ENCODE measurements at regions not wholly inside any gene's neighbourhood (a gene's known extent, or its start where the extent isn't known, plus 50 kb on each side); places are given as distances from the start of the nearest gene placed in this dataset.
"Not testable (repeated sequence)": the region's sequence is repeated elsewhere in the genome, so short reads cannot be mapped to it uniquely, and the experiment has no call there.

- DNase-seq = no peak
These were observed 278.4 kb upstream of the FIGN start for GRCh38 chr2:164014068-164014731.

DNA sequence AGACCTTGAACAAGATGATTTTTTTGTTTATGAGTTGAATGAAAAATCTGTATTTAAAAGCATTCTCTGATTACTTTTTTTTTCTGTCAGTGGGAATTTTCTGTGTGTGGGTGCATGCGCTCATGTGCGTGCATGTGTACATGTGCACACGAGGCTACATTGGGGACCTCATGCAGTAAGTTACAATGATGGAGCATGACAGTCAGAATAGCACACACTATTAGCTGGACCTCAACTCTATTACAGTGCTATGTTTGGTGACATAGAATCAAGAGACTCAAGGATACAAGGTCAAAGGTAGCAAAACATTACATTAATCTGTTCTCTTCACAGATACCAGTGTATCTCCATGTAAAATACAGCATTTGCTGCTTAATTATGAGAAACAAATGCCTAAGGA, 276.8 kb upstream of the FIGN start:
- no peak for DNase-seq

- peak; percentile 75 for DNase-seq
These were observed 274.0 kb upstream of the FIGN start for GRCh38 chr2:164009756-164010337.

- DNase-seq = no peak
These were observed 272.9 kb upstream of the FIGN start for GRCh38 chr2:164008752-164009151.

DNA sequence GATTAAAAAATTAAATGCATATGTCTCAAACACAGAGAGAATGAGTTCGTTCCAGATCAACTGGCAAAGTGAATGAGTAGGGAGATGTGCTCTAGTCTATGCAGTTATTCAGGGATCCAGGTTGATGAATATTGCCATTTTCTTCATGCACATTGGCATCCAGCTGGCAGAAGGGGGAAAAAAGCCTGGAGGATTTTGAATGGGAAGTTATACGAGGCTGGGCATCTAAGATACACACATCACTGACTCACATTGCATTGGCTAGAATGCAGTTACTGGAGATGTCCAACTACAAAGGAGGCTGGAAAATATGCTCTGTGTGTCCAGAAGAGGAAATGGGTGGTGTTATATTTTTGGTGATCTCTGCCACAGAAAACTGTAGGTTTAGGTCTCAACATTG, 270.9 kb upstream of the FIGN start:
- DNase-seq = no peak

DNA sequence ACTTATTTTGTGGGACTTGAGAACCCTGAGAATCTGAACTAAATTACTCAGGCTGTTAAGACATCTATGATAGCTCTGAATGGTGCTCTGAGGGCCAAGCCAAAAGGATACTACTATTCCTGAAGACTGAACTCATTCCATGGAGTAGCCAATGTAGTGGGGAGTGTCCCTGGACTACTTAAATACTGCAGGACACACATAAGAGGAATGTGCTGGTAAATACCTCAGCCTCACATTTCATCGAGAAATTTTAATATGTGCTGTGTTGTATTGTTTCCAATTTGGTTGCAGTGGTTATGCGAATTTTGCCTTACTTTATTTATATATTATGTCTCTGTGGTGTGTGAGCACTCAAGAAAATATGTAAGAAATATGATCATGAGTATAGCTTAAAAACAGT, 264.4 kb upstream of the FIGN start:
- no peak for DNase-seq

GRCh38 chr2:163997466-163997865, 261.7 kb upstream of the FIGN start:
- no peak for DNase-seq

DNA sequence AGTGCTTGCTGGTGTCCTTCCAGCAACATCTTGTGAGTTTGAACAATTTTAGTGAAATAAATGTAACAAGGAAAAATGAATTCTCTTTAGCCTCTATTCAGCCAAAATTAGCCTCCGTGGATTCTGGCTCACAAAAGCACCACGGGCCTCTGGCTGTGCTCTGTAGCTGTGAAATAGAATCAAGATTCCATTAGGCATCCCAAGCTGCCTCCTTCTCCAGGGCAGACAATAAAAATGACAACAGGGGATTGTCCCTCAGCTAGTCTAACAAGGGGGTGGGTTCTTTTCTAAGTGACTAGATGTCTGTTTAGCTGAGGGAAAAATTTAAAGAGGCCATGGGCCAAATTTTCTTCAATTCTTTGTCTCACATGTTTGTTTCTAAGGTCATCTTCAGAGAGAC, 254.7 kb upstream of the FIGN start:
- no peak for DNase-seq

- no peak for DNase-seq
These were observed 254.3 kb upstream of the FIGN start for GRCh38 chr2:163990101-163990500.

DNA sequence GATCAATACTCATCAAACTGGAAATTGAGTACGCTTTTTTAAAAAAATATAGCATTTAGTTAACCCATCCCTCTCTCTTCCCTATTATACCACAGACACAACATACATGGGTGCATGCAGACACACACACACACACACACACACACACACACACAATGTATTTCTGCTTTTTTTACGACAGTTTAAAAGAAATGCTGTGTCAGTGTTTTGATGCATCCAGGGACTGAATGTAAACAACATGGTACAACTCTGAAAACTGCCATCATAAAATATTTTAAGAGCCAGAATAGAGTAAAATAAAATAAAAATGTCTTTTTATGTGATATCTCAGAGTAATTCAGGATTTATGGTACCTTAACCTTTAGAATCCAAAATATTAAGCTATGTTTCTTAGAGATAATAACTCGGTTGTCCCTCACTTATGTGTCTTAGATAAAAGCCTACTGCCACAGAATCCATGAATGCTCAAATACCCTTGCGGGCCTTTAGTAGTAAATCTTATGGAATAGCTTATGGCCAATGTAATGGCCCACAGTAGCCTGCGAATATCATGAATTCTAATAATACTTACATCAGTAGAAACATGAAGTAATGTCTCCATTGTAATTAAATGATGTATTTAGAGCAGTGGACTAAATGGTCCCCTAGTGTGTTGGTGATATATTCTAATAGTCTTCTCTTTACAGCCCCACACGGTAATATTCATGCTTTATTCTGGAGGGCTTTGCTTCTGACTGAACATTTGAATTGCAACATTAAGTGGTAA, 251.6 kb upstream of the FIGN start:
- DNase-seq = no peak

GRCh38 chr2:163984986-163985385, 249.2 kb upstream of the FIGN start:
- no peak for DNase-seq

- no peak for DNase-seq
These were observed 248.1 kb upstream of the FIGN start for GRCh38 chr2:163983911-163984310.

- DNase-seq = no peak
These were observed 247.1 kb upstream of the FIGN start for GRCh38 chr2:163982938-163983337.

DNA sequence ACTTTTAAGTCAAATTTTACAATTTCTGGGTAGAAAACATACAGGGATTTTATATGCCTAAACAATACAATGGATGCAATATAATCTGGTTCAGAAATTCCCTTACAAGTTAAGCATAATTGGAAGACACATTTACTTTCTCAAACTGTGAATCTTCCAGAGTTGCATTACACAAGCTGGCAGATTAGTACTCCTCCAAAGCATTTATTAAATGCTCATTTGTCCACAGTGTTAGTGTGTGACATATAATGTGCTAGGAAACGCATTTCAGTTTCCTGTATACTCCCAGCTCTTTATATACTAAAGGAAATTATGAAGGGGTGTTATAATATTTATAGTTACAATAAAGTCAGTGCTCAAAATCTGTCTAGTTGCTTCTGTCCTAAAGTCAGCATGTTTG, 239.0 kb upstream of the FIGN start:
- DNase-seq = no peak

GRCh38 chr2:163970058-163970813, 234.4 kb upstream of the FIGN start:
- DNase-seq = no peak

DNA sequence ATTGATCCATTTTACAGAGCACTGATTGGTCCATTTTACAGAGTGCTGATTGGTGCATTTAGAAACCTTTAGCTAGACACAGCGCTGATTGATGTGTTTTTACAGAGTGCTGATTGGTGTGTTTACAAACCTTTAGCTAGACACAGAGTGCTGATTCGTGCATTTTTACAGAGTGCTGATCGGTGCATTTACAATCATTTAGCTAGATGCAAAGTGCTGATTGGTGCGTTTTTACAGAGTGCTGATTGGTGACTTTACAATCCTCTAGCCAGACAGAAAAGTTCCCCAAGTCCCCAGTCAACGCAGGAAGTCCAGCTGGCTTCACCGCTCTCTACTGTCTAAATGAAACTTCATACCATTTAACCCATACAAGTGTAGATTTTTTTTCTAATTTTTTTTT, 228.5 kb upstream of the FIGN start:
- not testable (repeated sequence) for DNase-seq

DNA sequence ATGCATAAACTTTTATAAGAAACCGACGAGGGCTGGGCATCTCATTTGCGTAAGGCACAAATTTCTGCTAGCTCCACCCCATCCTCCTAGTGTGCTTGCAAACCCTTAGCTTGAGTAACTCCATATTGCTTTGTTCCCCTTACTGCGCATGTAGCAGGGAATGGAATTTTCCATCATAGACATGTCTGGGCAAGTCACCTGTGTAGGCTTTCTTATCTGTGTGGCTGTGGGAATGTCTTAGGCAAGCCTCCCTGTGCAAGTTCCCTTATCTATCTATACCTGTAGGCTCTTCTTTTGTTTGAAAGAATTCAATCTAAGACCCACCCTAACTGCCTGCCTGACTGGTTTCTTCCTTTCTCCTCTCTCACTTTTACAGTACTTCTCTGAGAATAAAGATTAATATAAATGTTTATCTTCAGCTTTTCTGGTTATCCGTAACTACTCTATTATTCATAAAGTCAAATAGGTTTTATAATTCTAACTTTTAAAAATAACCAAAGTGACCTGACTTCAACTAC, 217.6 kb upstream of the FIGN start:
- DNase-seq = no peak

DNA sequence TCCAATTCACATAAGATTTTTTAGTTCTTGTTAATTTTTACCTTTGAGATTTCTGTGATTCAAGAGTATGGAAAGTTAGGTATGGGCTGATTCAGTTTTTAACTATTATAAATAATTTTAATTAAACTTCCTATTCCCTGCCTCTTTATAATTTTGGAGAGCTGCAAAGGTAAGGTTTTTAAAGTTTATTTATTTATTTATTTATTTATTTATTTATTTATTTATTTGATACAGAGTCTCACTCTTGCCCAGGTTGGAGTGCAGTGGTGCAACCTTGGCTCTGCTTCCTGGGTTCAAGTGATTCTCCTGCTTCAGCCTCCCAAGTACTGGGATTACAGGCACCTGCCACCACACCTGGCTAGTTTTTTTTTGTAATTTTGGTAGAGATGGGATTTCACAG, 215.5 kb upstream of the FIGN start:
- no peak for DNase-seq

DNA sequence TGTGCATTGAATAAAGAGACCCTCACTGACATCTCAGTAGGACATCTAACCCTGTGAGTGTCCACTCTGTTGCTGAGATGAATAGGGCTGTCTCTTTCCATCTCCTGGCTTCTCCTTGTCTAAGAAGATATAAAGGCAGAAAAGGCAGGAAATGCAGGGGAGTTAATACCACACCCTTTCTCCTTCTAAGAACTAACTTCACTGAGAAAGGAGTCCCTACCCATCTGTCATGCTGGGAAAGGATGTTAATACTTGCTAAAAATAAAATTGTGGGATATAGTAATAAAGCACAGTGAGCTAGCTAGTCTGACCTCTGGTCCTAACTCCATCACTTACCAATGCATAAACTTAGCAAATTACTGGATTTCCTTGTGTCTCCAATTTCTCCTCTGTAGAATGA, 213.9 kb upstream of the FIGN start:
- no peak for DNase-seq

GRCh38 chr2:163944347-163944737, 208.5 kb upstream of the FIGN start:
- no peak for DNase-seq

- no peak for DNase-seq
These were observed 207.9 kb upstream of the FIGN start for GRCh38 chr2:163943403-163944346.

DNA sequence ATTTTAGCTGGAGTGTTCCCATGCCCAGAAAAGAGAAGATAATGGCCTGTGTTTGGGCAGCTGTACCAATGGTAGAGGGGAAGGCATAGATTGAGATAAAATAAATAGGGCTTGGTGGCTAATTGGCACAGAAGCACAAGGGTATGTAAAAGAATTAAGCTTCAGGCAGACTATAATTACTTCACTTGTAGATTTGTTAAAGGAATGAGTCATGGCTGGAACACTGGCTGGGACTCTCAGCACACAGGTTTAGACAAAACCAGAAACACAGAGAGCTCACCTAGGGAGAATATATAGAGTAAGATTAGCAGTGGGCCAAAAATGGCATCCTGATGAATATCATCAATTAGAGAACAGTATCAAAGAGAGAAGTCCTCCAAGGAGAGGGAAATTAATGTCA, 198.3 kb upstream of the FIGN start:
- peak; percentile 46 for DNase-seq

Measured in DMS153 (cell line).